Liver (tissue), 8 donors: ENCODE measurements at regions not wholly inside any gene's neighbourhood (a gene's known extent, or its start where the extent isn't known, plus 50 kb on each side); places are given as distances from the start of the nearest gene placed in this dataset.

Experiments
- DNase-seq: peaks from one replicate; pipeline ENCODE4 v3.0.0-alpha.2; 2017; ENCODE audit warnings: low spot score
- H3K27ac ChIP-seq, 2 donors: one replicate each; pipeline ENCODE4 v1.7.0; 2013; ENCODE audit warnings: inconsistent platforms in 2 of 2, low read length in 2 of 2, control low read depth in 1 of 2, low read depth in 1 of 2, mild to moderate bottlenecking in 1 of 2
- H3K27me3 ChIP-seq, 4 donors: one replicate each; pipeline versions ENCODE4 v1.6.1 to v1.7.0; 2013; ENCODE audit warnings: low read length in 3 of 4, inconsistent platforms in 1 of 4, mild to moderate bottlenecking in 1 of 4, moderate library complexity in 1 of 4; ENCODE audit not compliant: control insufficient read depth in 4 of 4, insufficient read depth in 4 of 4
- H3K36me3 ChIP-seq, 4 donors: one replicate each; pipeline versions ENCODE4 v1.6.1 to v1.7.0; 2013; ENCODE audit warnings: low read length in 3 of 4, mild to moderate bottlenecking in 3 of 4, low read depth in 1 of 4, moderate library complexity in 1 of 4; ENCODE audit not compliant: control insufficient read depth in 4 of 4, insufficient read depth in 3 of 4
- H3K4me1 ChIP-seq, 4 donors: one replicate each; pipeline versions ENCODE4 v1.6.1 to v1.7.0; 2013; ENCODE audit warnings: low read length in 3 of 4, mild to moderate bottlenecking in 3 of 4, moderate library complexity in 1 of 4; ENCODE audit not compliant: control insufficient read depth in 4 of 4, insufficient read depth in 4 of 4
- H3K4me3 ChIP-seq, 3 donors: one replicate each; pipeline versions ENCODE4 v1.6.1 to v1.7.0; 2013; ENCODE audit warnings: low read length in 3 of 3, control low read depth in 1 of 3, low read depth in 1 of 3, mild to moderate bottlenecking in 1 of 3
- H3K9ac ChIP-seq, 2 donors: one replicate each; pipeline ENCODE4 v1.7.0; 2013; ENCODE audit warnings: low read length in 2 of 2, mild to moderate bottlenecking in 2 of 2, moderate library complexity in 2 of 2, control low read depth in 1 of 2, low read depth in 1 of 2
- H3K9me3 ChIP-seq, 4 donors: one replicate each; pipeline versions ENCODE4 v1.6.1 to v1.7.0; 2013; ENCODE audit warnings: low read length in 3 of 4; ENCODE audit not compliant: control insufficient read depth in 4 of 4
- ATF3 ChIP-seq: IDR thresholded peaks from 2 replicates; pipeline ENCODE4 v1.6.1; 2016; ENCODE audit warnings: antibody characterized with exemption
- CTCF ChIP-seq: fragments of 150-350 bp; IDR thresholded peaks from 2 replicates; pipeline ENCODE4 v1.5.1; 2017; ENCODE audit warnings: improper control_type of control experiment, low read depth, low read length; ENCODE audit not compliant: missing input control
- EGR1 ChIP-seq, 2 donors: IDR thresholded peaks; 2 replicates each; pipeline ENCODE4 v1.6.1; 2016 to 2018; ENCODE audit warnings: antibody characterized with exemption in 2 of 2, low read depth in 2 of 2
- FOXA1 ChIP-seq: IDR thresholded peaks from 2 replicates; pipeline ENCODE4 v1.6.1; 2016; ENCODE audit warnings: antibody characterized with exemption
- FOXA2 ChIP-seq: IDR thresholded peaks from 2 replicates; pipeline ENCODE4 v1.6.1; 2016; ENCODE audit warnings: antibody characterized with exemption
- GABPA ChIP-seq, 2 donors: IDR thresholded peaks in 1 of 2; conservative IDR thresholded peaks in 1 of 2; 2 replicates each; pipeline ENCODE4 v1.6.1; 2016; ENCODE audit warnings: antibody characterized with exemption in 2 of 2, mild to moderate bottlenecking in 1 of 2, moderate library complexity in 1 of 2
- HNF4G ChIP-seq: IDR thresholded peaks from 2 replicates; pipeline ENCODE4 v1.6.1; 2016; ENCODE audit warnings: antibody characterized with exemption
- JUND ChIP-seq, 2 donors: IDR thresholded peaks; 2 replicates each; pipeline ENCODE4 v1.6.1; 2016; ENCODE audit warnings: antibody characterized with exemption in 2 of 2
- MAX ChIP-seq: IDR thresholded peaks from 2 replicates; pipeline ENCODE4 v1.6.1; 2016; ENCODE audit warnings: antibody characterized with exemption
- NR2F2 ChIP-seq: IDR thresholded peaks from 2 replicates; pipeline ENCODE4 v1.6.1; 2016; ENCODE audit warnings: antibody characterized with exemption
- RAD21 ChIP-seq, 2 donors: IDR thresholded peaks; 2 replicates each; pipeline ENCODE4 v1.6.1; 2016; ENCODE audit warnings: antibody characterized with exemption in 2 of 2, mild to moderate bottlenecking in 2 of 2
- REST ChIP-seq: IDR thresholded peaks from 2 replicates; pipeline ENCODE4 v1.6.1; 2016; ENCODE audit warnings: antibody characterized with exemption, mild to moderate bottlenecking
- RXRA ChIP-seq, 2 donors: IDR thresholded peaks; 2 replicates each; pipeline ENCODE4 v1.6.1; 2017 to 2018; ENCODE audit warnings: antibody characterized with exemption in 2 of 2, mild to moderate bottlenecking in 1 of 2
- TAF1 ChIP-seq: conservative IDR thresholded peaks from 2 replicates; pipeline ENCODE4 v1.6.1; 2016; ENCODE audit warnings: antibody characterized with exemption, mild to moderate bottlenecking
- YY1 ChIP-seq: IDR thresholded peaks from 2 replicates; pipeline ENCODE4 v1.6.1; 2016; ENCODE audit warnings: antibody characterized with exemption, mild to moderate bottlenecking
- WGBS: extraction: QIAGEN DNeasy Blood & Tissue Kit; methylation state at CpG from one replicate; pipeline ENCODE4 v1.1.7; 2013; 5-methylcytosine and 5-hydroxymethylcytosine counted together
- donor health status: healthy.
- donor health status: healthy.
- donor health status: healthy.
- donor health status: healthy.
- donor health status: healthy.

- H3K36me3 ChIP-seq, result no peaks in the 10 kb centered on the region
- TF ChIP-seq TAF1, result no peak
- no peak for TF ChIP-seq FOXA1
- TF ChIP-seq NR2F2, result no peak
- TF ChIP-seq HNF4G, result no peak
Observed at GRCh38 chr4:138499627-138500026, 257.5 kb upstream of the SLC7A11 start.

GRCh38 chr4:138494931-138495330 is 252.8 kb upstream of the SLC7A11 start:
- DNase-seq, result no peak
- peak in 1 of 2 donors; percentile 3 for TF ChIP-seq RAD21 (IDR thresholded peaks at IDR 0.05)
- TF ChIP-seq RXRA (IDR thresholded peaks at IDR 0.05), result no peak
- Histone ChIP-seq H3K27ac (no peak overlapping the region), H3K4me1 (no peaks in the 10 kb centered on the region), H3K9me3 (no peaks in the 10 kb centered on the region), H3K36me3 (no peaks in the 10 kb centered on the region), H3K27me3 (no peaks in the 10 kb centered on the region), H3K9ac (no peak overlapping the region), H3K4me3 (no peak overlapping the region)
- WGBS, result 30% methylated on average over 4 of the region's 4 CpGs

More at GRCh38 chr4:138499627-138500026, 257.5 kb upstream of the SLC7A11 start:
- whole genome bisulfite sequencing, result 89% methylated on average over 2 of the region's 2 CpGs
- Histone ChIP-seq H3K4me1 (no peaks in the 10 kb centered on the region), H3K27me3 (no peaks in the 10 kb centered on the region), H3K4me3 (no peak overlapping the region), H3K9me3 (no peaks in the 10 kb centered on the region), H3K27ac (no peak overlapping the region), H3K9ac (no peak overlapping the region)
- no peak for DNase-seq

GRCh38 chr4:138494116-138494515 is 252.0 kb upstream of the SLC7A11 start:
- Histone ChIP-seq H3K36me3 (no peaks in the 10 kb centered on the region), H3K4me3 (no peak overlapping the region), H3K9me3 (no peaks in the 10 kb centered on the region), H3K4me1 (no peaks in the 10 kb centered on the region), H3K9ac (no peak overlapping the region), H3K27me3 (no peaks in the 10 kb centered on the region), H3K27ac (no peak overlapping the region)
- TF ChIP-seq CTCF (no peak), FOXA2 (no peak), ATF3 (no peak)
- WGBS, result 72% methylated on average over 2 of the region's 2 CpGs
- DNase-seq, result no peak

- WGBS, result 58% methylated on average over 1 of the region's 1 CpG
- Histone ChIP-seq H3K4me3 (no peak overlapping the region), H3K9me3 (no peaks in the 10 kb centered on the region), H3K9ac (no peak overlapping the region), H3K27me3 (no peaks in the 10 kb centered on the region), H3K27ac (no peak overlapping the region), H3K4me1 (no peaks in the 10 kb centered on the region), H3K36me3 (no peaks in the 10 kb centered on the region)
- no peak for DNase-seq
- TF ChIP-seq EGR1 (IDR thresholded peaks at IDR 0.05; ENCODE audit: low read depth in 2 of 2) (no peak), YY1 (no peak), GABPA (IDR thresholded peaks at IDR 0.05 in 1 of 2, conservative IDR thresholded peaks at IDR 0.05 in 1 of 2) (no peak), ATF3 (no peak), MAX (no peak), RAD21 (IDR thresholded peaks at IDR 0.05) (no peak), CTCF (no peak), NR2F2 (no peak), RXRA (IDR thresholded peaks at IDR 0.05) (no peak), REST (no peak), JUND (IDR thresholded peaks at IDR 0.05) (no peak), HNF4G (no peak), FOXA2 (no peak)
Observed at GRCh38 chr4:138492176-138492575, 250.0 kb upstream of the SLC7A11 start.
